ENCODE measurements at regions not wholly inside any gene's neighbourhood (a gene's known extent, or its start where the extent isn't known, plus 50 kb on each side); places are given as distances from the start of the nearest gene placed in this dataset.

DNA sequence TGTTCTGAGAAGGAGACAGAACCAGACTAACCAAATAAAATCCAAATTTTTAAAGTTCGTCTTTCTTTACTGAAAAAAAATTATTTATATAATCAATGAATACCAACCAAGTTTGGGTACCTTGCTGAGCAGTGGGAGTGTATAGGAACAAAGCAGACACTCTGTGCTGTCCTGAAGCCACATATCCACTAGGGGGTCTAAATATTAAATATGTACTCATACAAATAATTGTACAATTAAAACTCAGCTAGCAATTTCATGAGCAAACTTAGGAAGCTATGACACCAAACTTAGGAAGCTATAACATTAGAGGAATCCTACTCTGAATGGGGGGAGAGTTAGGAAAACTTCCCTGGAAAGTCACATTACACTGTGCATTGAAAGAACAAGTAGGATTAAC is 582.0 kb upstream of the EPHA5 start:
- DNase-seq: no peak
- no peak for ATAC-seq
- Histone ChIP-seq H3K9me3 (no peaks in the 10 kb centered on the region), H3K4me1 (no peaks in the 10 kb centered on the region), H3K4me3 (no peak overlapping the region), H3K27me3 (ENCODE audit: insufficient read depth in 3 of 3, low read length in 2 of 3) (no peaks in the 10 kb centered on the region), H3K27ac (no peak overlapping the region), H3K36me3 (ENCODE audit: insufficient read depth in 1 of 2, low read depth in 1 of 2) (no peaks in the 10 kb centered on the region)
- TF ChIP-seq, protein P1, sequence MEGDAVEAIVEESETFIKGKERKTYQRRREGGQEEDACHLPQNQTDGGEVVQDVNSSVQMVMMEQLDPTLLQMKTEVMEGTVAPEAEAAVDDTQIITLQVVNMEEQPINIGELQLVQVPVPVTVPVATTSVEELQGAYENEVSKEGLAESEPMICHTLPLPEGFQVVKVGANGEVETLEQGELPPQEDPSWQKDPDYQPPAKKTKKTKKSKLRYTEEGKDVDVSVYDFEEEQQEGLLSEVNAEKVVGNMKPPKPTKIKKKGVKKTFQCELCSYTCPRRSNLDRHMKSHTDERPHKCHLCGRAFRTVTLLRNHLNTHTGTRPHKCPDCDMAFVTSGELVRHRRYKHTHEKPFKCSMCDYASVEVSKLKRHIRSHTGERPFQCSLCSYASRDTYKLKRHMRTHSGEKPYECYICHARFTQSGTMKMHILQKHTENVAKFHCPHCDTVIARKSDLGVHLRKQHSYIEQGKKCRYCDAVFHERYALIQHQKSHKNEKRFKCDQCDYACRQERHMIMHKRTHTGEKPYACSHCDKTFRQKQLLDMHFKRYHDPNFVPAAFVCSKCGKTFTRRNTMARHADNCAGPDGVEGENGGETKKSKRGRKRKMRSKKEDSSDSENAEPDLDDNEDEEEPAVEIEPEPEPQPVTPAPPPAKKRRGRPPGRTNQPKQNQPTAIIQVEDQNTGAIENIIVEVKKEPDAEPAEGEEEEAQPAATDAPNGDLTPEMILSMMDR (IDR thresholded peaks at IDR 0.05): no peak
- intact Hi-C loops (cut with DNase I): no loop called here
- 81 to 95% (median 93%) methylated on average over 1 of the region's 1 CpG for WGBS, 3 donors

DNA sequence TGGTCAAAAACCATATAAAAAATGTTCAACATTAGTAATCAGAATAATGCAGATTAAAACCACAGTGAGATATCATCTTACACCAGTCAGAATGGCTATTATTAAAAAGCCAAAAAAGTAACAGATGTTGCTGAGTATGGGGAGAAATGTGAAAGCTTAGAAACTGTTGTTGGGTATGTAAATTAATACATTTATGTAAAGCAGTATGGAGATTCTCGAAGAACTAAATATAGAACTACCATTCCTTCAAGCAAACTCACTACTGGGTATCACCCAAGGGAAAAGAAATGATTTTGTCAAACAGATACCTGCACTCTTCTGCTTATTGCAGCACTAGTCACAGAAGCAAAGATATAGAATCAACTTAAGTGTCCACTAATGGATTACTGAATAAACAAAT is 576.4 kb upstream of the EPHA5 start:
- intact Hi-C loops (cut with DNase I): no loop called here

DNA sequence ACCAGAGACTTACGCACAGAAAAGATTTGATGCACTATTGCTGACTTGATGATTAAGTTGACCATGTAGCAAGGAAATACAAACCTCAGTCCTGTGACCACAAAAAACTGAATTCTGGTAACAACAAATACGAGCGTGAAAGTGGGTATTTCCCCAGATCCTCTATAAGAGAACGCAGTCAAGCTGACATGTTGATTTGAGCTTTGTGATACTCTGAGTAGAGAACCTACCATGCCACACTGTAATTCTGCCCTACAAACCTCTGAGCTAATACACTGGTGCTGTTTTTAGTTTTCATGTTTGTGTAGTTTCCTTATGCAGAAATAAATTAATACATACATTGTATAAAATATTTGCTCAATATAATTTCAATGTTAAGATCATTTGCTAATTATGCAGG is 565.6 kb upstream of the EPHA5 start:
- 77 to 78% (median 77%) methylated on average over 4 of the region's 4 CpGs for WGBS, 3 donors
- Histone ChIP-seq H3K4me1 (no peaks in the 10 kb centered on the region), H3K4me3 (no peak overlapping the region), H3K27me3 (ENCODE audit: insufficient read depth in 3 of 3, low read length in 2 of 3) (no peaks in the 10 kb centered on the region), H3K36me3 (ENCODE audit: insufficient read depth in 1 of 2, low read depth in 1 of 2) (no peaks in the 10 kb centered on the region), H3K9me3 (no peaks in the 10 kb centered on the region), H3K27ac (no peak overlapping the region)
- no peak for DNase-seq
- TF ChIP-seq, protein P1 (IDR thresholded peaks at IDR 0.05): no peak
- intact Hi-C loops (cut with DNase I): no loop called here
- ATAC-seq: no peak

More for the DNA sequence above, 576.4 kb upstream of the EPHA5 start:
- H3K9me3 ChIP-seq: no peaks in the 10 kb centered on the region
- TF ChIP-seq, protein P1 (IDR thresholded peaks at IDR 0.05): no peak
- H3K36me3 ChIP-seq (ENCODE audit: insufficient read depth in 1 of 2, low read depth in 1 of 2): no peaks in the 10 kb centered on the region
- no peaks in the 10 kb centered on the region for H3K27me3 ChIP-seq (ENCODE audit: insufficient read depth in 3 of 3, low read length in 2 of 3)
- no peak overlapping the region for H3K4me3 ChIP-seq
- no peak overlapping the region for H3K27ac ChIP-seq
- DNase-seq (no peak), ATAC-seq (no peak)
- H3K4me1 ChIP-seq: no peaks in the 10 kb centered on the region
- 0 to 36% (median 0%) methylated on average over 1 of the region's 1 CpG for WGBS, 3 donors

DNA sequence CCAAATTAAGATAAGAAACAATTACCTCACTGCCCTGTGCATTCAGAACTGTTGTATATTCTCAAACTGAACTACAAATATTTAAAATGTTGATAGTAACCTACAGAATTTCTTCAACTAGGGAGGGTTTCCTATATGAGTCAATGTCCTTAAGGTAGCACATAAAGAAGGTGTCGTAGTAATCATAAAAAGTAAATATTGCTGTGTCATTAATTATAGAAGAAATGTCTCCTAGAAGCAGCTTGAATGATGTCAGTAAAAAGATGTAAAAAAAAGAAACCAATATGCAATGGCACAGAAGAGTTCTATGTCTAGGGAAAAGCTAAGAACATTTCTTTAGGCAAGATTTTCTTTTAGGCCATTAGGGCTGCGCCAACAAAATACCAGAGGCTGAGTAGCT is 559.6 kb upstream of the EPHA5 start:
- Histone ChIP-seq H3K4me1 (no peaks in the 10 kb centered on the region), H3K27me3 (ENCODE audit: insufficient read depth in 3 of 3, low read length in 2 of 3) (no peaks in the 10 kb centered on the region), H3K36me3 (ENCODE audit: insufficient read depth in 1 of 2, low read depth in 1 of 2) (no peaks in the 10 kb centered on the region), H3K4me3 (no peak overlapping the region), H3K9me3 (no peaks in the 10 kb centered on the region), H3K27ac (no peak overlapping the region)
- intact Hi-C loops (cut with DNase I): no loop called here
- DNase-seq (no peak), ATAC-seq (no peak)
- WGBS, 3 donors: 63 to 73% (median 65%) methylated on average over 2 of the region's 2 CpGs
- TF ChIP-seq, protein P1 (IDR thresholded peaks at IDR 0.05): no peak

DNA sequence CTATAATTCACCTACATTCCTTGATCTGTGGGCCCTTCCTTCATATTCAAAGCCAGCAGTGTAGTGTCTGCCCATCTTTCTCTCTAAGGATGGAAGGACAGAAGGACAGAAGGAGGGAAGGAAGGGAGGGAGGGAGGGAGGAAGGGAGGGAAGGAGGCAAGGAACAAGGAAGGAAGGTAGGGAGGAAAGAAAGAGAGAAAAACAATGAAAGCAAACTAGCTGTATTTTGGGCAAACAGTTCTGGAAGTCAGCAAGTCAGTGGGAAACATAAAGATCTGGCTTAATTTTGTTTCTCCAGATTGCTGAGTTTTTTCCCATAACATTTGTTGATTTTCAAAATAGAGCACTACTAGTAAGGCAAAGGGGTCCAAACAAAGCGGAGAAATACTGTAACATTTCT is 555.2 kb upstream of the EPHA5 start:
- Histone ChIP-seq H3K27ac (no peak overlapping the region), H3K36me3 (ENCODE audit: insufficient read depth in 1 of 2, low read depth in 1 of 2) (no peaks in the 10 kb centered on the region), H3K4me3 (no peak overlapping the region), H3K27me3 (ENCODE audit: insufficient read depth in 3 of 3, low read length in 2 of 3) (no peaks in the 10 kb centered on the region), H3K4me1 (no peaks in the 10 kb centered on the region), H3K9me3 (no peaks in the 10 kb centered on the region)
- intact Hi-C loops (cut with DNase I): no loop called here
- no peak for ATAC-seq
- 89 to 96% (median 95%) methylated on average over 1 of the region's 1 CpG for WGBS, 3 donors
- no peak for DNase-seq
- TF ChIP-seq, protein P1 (IDR thresholded peaks at IDR 0.05): no peak
